Mucosa of rectum (tissue), 2 donors: ENCODE measurements at regions not wholly inside any gene's neighbourhood (a gene's known extent, or its start where the extent isn't known, plus 50 kb on each side); places are given as distances from the start of the nearest gene placed in this dataset.

Experiments used
- H3K27ac ChIP-seq, 2 donors: one replicate each; pipeline ENCODE4 v1.7.0; 2013; ENCODE audit warnings: inconsistent platforms in 2 of 2, low read depth in 2 of 2, low read length in 2 of 2
- H3K27me3 ChIP-seq, 2 donors: one replicate each; pipeline ENCODE4 v1.7.0; 2013; ENCODE audit warnings: low read length in 2 of 2; ENCODE audit not compliant: control insufficient read depth in 2 of 2, insufficient read depth in 2 of 2
- H3K36me3 ChIP-seq, 2 donors: one replicate each; pipeline ENCODE4 v1.7.0; 2013; ENCODE audit warnings: low read length in 2 of 2; ENCODE audit not compliant: control insufficient read depth in 2 of 2, insufficient read depth in 2 of 2
- H3K4me1 ChIP-seq, 2 donors: one replicate each; pipeline ENCODE4 v1.7.0; 2013; ENCODE audit warnings: low read length in 2 of 2, mild to moderate bottlenecking in 1 of 2; ENCODE audit not compliant: control insufficient read depth in 2 of 2, insufficient read depth in 2 of 2
- H3K4me3 ChIP-seq, 2 donors: one replicate each; pipeline ENCODE4 v1.7.0; 2013; ENCODE audit warnings: low read length in 2 of 2
- H3K9ac ChIP-seq, 2 donors: one replicate each; pipeline ENCODE4 v1.7.0; 2013; ENCODE audit warnings: low read length in 2 of 2, low read depth in 1 of 2, mild to moderate bottlenecking in 1 of 2
- H3K9me3 ChIP-seq, 2 donors: one replicate each; pipeline ENCODE4 v1.7.0; 2013; ENCODE audit warnings: low read length in 2 of 2; ENCODE audit not compliant: control insufficient read depth in 2 of 2
- donor health status: healthy.
- donor health status: Normal muscosa, but diverticular disease.

GRCh38 chr6:44655412-44656342 lies 268.2 kb downstream of the CDC5L start:
- H3K4me3 ChIP-seq: peak overlapping the region in 1 of 2 donors; percentile 43
- H3K9ac ChIP-seq: no peak overlapping the region
- no peaks in the 10 kb centered on the region for H3K27me3 ChIP-seq
- H3K4me1 ChIP-seq: peaks cover 0 to 3% of the 10 kb centered on the region in 2 donors
- H3K27ac ChIP-seq: no peak overlapping the region
- H3K9me3 ChIP-seq: no peaks in the 10 kb centered on the region
- H3K36me3 ChIP-seq: no peaks in the 10 kb centered on the region

- Histone ChIP-seq H3K4me3 (no peak overlapping the region), H3K9me3 (no peaks in the 10 kb centered on the region), H3K9ac (no peak overlapping the region), H3K27ac (no peak overlapping the region), H3K27me3 (no peaks in the 10 kb centered on the region), H3K36me3 (no peaks in the 10 kb centered on the region), H3K4me1 (peaks cover 3 to 5% of the 10 kb centered on the region in 2 donors)
These were observed 269.2 kb downstream of the CDC5L start for GRCh38 chr6:44656691-44657090.

GRCh38 chr6:44657206-44657819 lies 269.8 kb downstream of the CDC5L start:
- Histone ChIP-seq H3K27ac (no peak overlapping the region), H3K4me1 (peaks cover 3 to 5% of the 10 kb centered on the region in 2 donors), H3K4me3 (no peak overlapping the region), H3K36me3 (no peaks in the 10 kb centered on the region), H3K9ac (no peak overlapping the region), H3K9me3 (no peaks in the 10 kb centered on the region), H3K27me3 (no peaks in the 10 kb centered on the region)

GRCh38 chr6:44658571-44658970 lies 271.1 kb downstream of the CDC5L start:
- Histone ChIP-seq H3K27ac (no peak overlapping the region), H3K36me3 (no peaks in the 10 kb centered on the region), H3K9me3 (no peaks in the 10 kb centered on the region), H3K4me3 (no peak overlapping the region), H3K4me1 (peaks cover 5 to 6% of the 10 kb centered on the region in 2 donors), H3K9ac (no peak overlapping the region), H3K27me3 (no peaks in the 10 kb centered on the region)

GRCh38 chr6:44659726-44660125 lies 272.2 kb downstream of the CDC5L start:
- H3K27me3 ChIP-seq: no peaks in the 10 kb centered on the region
- H3K36me3 ChIP-seq: no peaks in the 10 kb centered on the region
- H3K4me1 ChIP-seq: peaks cover 5 to 6% of the 10 kb centered on the region in 2 donors
- H3K9me3 ChIP-seq: no peaks in the 10 kb centered on the region
- H3K9ac ChIP-seq: no peak overlapping the region
- no peak overlapping the region for H3K27ac ChIP-seq
- H3K4me3 ChIP-seq: no peak overlapping the region

- H3K4me1 ChIP-seq: peaks cover 4 to 5% of the 10 kb centered on the region in 2 donors
- H3K27me3 ChIP-seq: no peaks in the 10 kb centered on the region
- H3K36me3 ChIP-seq: no peaks in the 10 kb centered on the region
- no peaks in the 10 kb centered on the region for H3K9me3 ChIP-seq
- H3K9ac ChIP-seq: no peak overlapping the region
- no peak overlapping the region for H3K4me3 ChIP-seq
- H3K27ac ChIP-seq: no peak overlapping the region
These were observed 273.2 kb downstream of the CDC5L start for GRCh38 chr6:44660561-44661220.

- Histone ChIP-seq H3K36me3 (no peaks in the 10 kb centered on the region), H3K9me3 (no peaks in the 10 kb centered on the region), H3K9ac (no peak overlapping the region), H3K4me1 (peaks cover 2 to 5% of the 10 kb centered on the region in 2 donors), H3K27me3 (no peaks in the 10 kb centered on the region), H3K4me3 (no peak overlapping the region), H3K27ac (no peak overlapping the region)
These were observed 273.9 kb downstream of the CDC5L start for GRCh38 chr6:44661221-44662008.

GRCh38 chr6:44662461-44663121 lies 275.1 kb downstream of the CDC5L start:
- H3K36me3 ChIP-seq: no peaks in the 10 kb centered on the region
- H3K27me3 ChIP-seq: no peaks in the 10 kb centered on the region
- H3K4me3 ChIP-seq: no peak overlapping the region
- no peak overlapping the region for H3K27ac ChIP-seq
- H3K4me1 ChIP-seq: peaks cover 2 to 5% of the 10 kb centered on the region in 2 donors
- no peak overlapping the region for H3K9ac ChIP-seq
- no peaks in the 10 kb centered on the region for H3K9me3 ChIP-seq

GRCh38 chr6:44663860-44664634 lies 276.5 kb downstream of the CDC5L start:
- no peaks in the 10 kb centered on the region for H3K9me3 ChIP-seq
- H3K27me3 ChIP-seq: no peaks in the 10 kb centered on the region
- no peaks in the 10 kb centered on the region for H3K36me3 ChIP-seq
- peaks cover 2 to 5% of the 10 kb centered on the region in 2 donors for H3K4me1 ChIP-seq
- H3K9ac ChIP-seq: no peak overlapping the region
- H3K4me3 ChIP-seq: no peak overlapping the region
- H3K27ac ChIP-seq: no peak overlapping the region
